Esophagus squamous epithelium (tissue), 4 donors: ENCODE measurements at regions not wholly inside any gene's neighbourhood (a gene's known extent, or its start where the extent isn't known, plus 50 kb on each side); places are given as distances from the start of the nearest gene placed in this dataset.

Experiments
- CTCF ChIP-seq, 6 experiments: fragments of 450-650 bp in 4 of 6; fragments of 200-600 bp in 2 of 6; sonication (generic) in 2 of 6; IDR thresholded peaks; one replicate each; pipeline ENCODE4 v1.5.1; 2016 to 2019; ENCODE audit warnings: antibody characterized with exemption in 6 of 6, mild to moderate bottlenecking in 4 of 6, moderate library complexity in 4 of 6
- POLR2A ChIP-seq, 4 donors: fragments of 450-650 bp; IDR thresholded peaks; one replicate each; pipeline ENCODE4 v1.6.1; 2017; ENCODE audit warnings: antibody characterized with exemption in 4 of 4, mild to moderate bottlenecking in 4 of 4, moderate library complexity in 3 of 4

- TF ChIP-seq CTCF (IDR thresholded peaks at IDR 0.05) (no peak), POLR2A (IDR thresholded peaks at IDR 0.05) (no peak)
Observed at GRCh38 chr9:126221480-126221879, 105.1 kb upstream of the MVB12B start.
